ENCODE measurements at regions not wholly inside any gene's neighbourhood (a gene's known extent, or its start where the extent isn't known, plus 50 kb on each side); places are given as distances from the start of the nearest gene placed in this dataset.

GRCh38 chr1:217332431-217333065 is 298.3 kb downstream of the GPATCH2 start:
- Histone ChIP-seq H3K4ac (ENCODE audit: low read length) (no peak overlapping the region), H2AK5ac (ENCODE audit: low read depth, low read length) (no peak overlapping the region), H3K79me1 (ENCODE audit: low read depth, low read length) (no peaks in the 10 kb centered on the region), H3K36me3 (replicated peaks in 1 of 2; ENCODE audit: control insufficient read depth in 2 of 2, insufficient read depth in 2 of 2, low read length in 2 of 2) (no peaks in the 10 kb centered on the region), H3K14ac (ENCODE audit: low read length) (no peak overlapping the region), H3K9ac (ENCODE audit: low read depth, low read length, poor library complexity) (no peak overlapping the region), H4K91ac (ENCODE audit: low read depth, low read length, poor library complexity) (no peak overlapping the region), H4K8ac (ENCODE audit: low read depth, low read length) (no peak overlapping the region), H3K18ac (ENCODE audit: low read length) (no peak overlapping the region), H3K9me3 (replicated peaks in 1 of 2; ENCODE audit: control insufficient read depth in 2 of 2, insufficient read depth in 1 of 2, low read depth in 1 of 2, low read length in 2 of 2) (peaks cover 4% of the 10 kb centered on the region in 2 donors), H2BK5ac (ENCODE audit: low read length) (no peak overlapping the region), H2BK12ac (ENCODE audit: low read length) (no peak overlapping the region), H2BK120ac (ENCODE audit: low read depth, low read length) (no peak overlapping the region), H3K4me3 (ENCODE audit: low read length in 2 of 2) (no peak overlapping the region), H3K23ac (ENCODE audit: low read depth, low read length, poor library complexity) (no peak overlapping the region), H2BK15ac (ENCODE audit: low read length) (no peak overlapping the region), H2AFZ (ENCODE audit: low read length) (no peak overlapping the region), H3K27me3 (ENCODE audit: control insufficient read depth in 3 of 3, insufficient read depth in 3 of 3, low read depth in 1 of 3, low read length in 3 of 3) (no peaks in the 10 kb centered on the region), H3K4me2 (ENCODE audit: insufficient read depth, low read length, poor library complexity, severe bottlenecking) (no peak overlapping the region), H3K4me1 (ENCODE audit: control insufficient read depth in 2 of 2, insufficient read depth in 1 of 2, low read depth in 1 of 2, low read length in 2 of 2) (peaks cover 0 to 1% of the 10 kb centered on the region in 2 donors), H3K27ac (replicated peaks; ENCODE audit: low read length) (no peak overlapping the region)
- no CpG with 5 or more reads among the region's 4 CpGs for WGBS, 2 donors (ENCODE audit: extremely low coverage in 2 of 2, insufficient read length in 2 of 2, insufficient replicate concordance in 1 of 2)
- no peak for DNase-seq (ENCODE audit: low spot score)

GRCh38 chr1:217331698-217332097 is 299.2 kb downstream of the GPATCH2 start:
- peak overlapping the region; percentile 44 for H2AFZ ChIP-seq (ENCODE audit: low read length)
- no peak overlapping the region for H2BK12ac ChIP-seq (ENCODE audit: low read length)
- H2AK5ac ChIP-seq (ENCODE audit: low read depth, low read length), result no peak overlapping the region
- H2BK15ac ChIP-seq (ENCODE audit: low read length), result no peak overlapping the region
- H3K18ac ChIP-seq (ENCODE audit: low read length), result no peak overlapping the region
- H3K9me3 ChIP-seq (replicated peaks in 1 of 2; ENCODE audit: control insufficient read depth in 2 of 2, insufficient read depth in 1 of 2, low read depth in 1 of 2, low read length in 2 of 2), result peaks cover 4% of the 10 kb centered on the region in 2 donors
- no peak overlapping the region for H3K14ac ChIP-seq (ENCODE audit: low read length)
- no peak overlapping the region for H3K27ac ChIP-seq (replicated peaks; ENCODE audit: low read length)
- no peak overlapping the region for H3K4ac ChIP-seq (ENCODE audit: low read length)
- no peak overlapping the region for H3K23ac ChIP-seq (ENCODE audit: low read depth, low read length, poor library complexity)
- no peak overlapping the region for H4K8ac ChIP-seq (ENCODE audit: low read depth, low read length)
- H3K9ac ChIP-seq (ENCODE audit: low read depth, low read length, poor library complexity), result no peak overlapping the region
- no peaks in the 10 kb centered on the region for H3K27me3 ChIP-seq (ENCODE audit: control insufficient read depth in 3 of 3, insufficient read depth in 3 of 3, low read depth in 1 of 3, low read length in 3 of 3)
- no peaks in the 10 kb centered on the region for H3K79me1 ChIP-seq (ENCODE audit: low read depth, low read length)
- no peak overlapping the region for H2BK5ac ChIP-seq (ENCODE audit: low read length)
- no peak overlapping the region for H3K4me3 ChIP-seq (ENCODE audit: low read length in 2 of 2)
- H3K4me1 ChIP-seq (ENCODE audit: control insufficient read depth in 2 of 2, insufficient read depth in 1 of 2, low read depth in 1 of 2, low read length in 2 of 2), result peaks cover 0 to 1% of the 10 kb centered on the region in 2 donors
- H4K91ac ChIP-seq (ENCODE audit: low read depth, low read length, poor library complexity), result no peak overlapping the region
- DNase-seq (ENCODE audit: low spot score), result no peak
- H3K4me2 ChIP-seq (ENCODE audit: insufficient read depth, low read length, poor library complexity, severe bottlenecking), result no peak overlapping the region
- no CpG with 5 or more reads among the region's 4 CpGs for WGBS, 2 donors (ENCODE audit: extremely low coverage in 2 of 2, insufficient read length in 2 of 2, insufficient replicate concordance in 1 of 2)
- H3K36me3 ChIP-seq (replicated peaks in 1 of 2; ENCODE audit: control insufficient read depth in 2 of 2, insufficient read depth in 2 of 2, low read length in 2 of 2), result no peaks in the 10 kb centered on the region
- no peak overlapping the region for H2BK120ac ChIP-seq (ENCODE audit: low read depth, low read length)

GRCh38 chr1:217327901-217328300 is 303.0 kb downstream of the GPATCH2 start:
- Histone ChIP-seq H2BK120ac (ENCODE audit: low read depth, low read length) (no peak overlapping the region), H2BK15ac (ENCODE audit: low read length) (no peak overlapping the region), H4K8ac (ENCODE audit: low read depth, low read length) (no peak overlapping the region), H2BK5ac (ENCODE audit: low read length) (no peak overlapping the region), H3K9me3 (replicated peaks in 1 of 2; ENCODE audit: control insufficient read depth in 2 of 2, insufficient read depth in 1 of 2, low read depth in 1 of 2, low read length in 2 of 2) (peaks cover 4% of the 10 kb centered on the region in 2 donors), H4K91ac (ENCODE audit: low read depth, low read length, poor library complexity) (no peak overlapping the region), H3K27ac (replicated peaks; ENCODE audit: low read length) (no peak overlapping the region), H3K18ac (ENCODE audit: low read length) (no peak overlapping the region), H3K4me2 (ENCODE audit: insufficient read depth, low read length, poor library complexity, severe bottlenecking) (no peak overlapping the region), H2BK12ac (ENCODE audit: low read length) (no peak overlapping the region), H3K4ac (ENCODE audit: low read length) (no peak overlapping the region), H2AK5ac (ENCODE audit: low read depth, low read length) (no peak overlapping the region), H3K9ac (ENCODE audit: low read depth, low read length, poor library complexity) (no peak overlapping the region), H3K36me3 (replicated peaks in 1 of 2; ENCODE audit: control insufficient read depth in 2 of 2, insufficient read depth in 2 of 2, low read length in 2 of 2) (no peaks in the 10 kb centered on the region), H2AFZ (ENCODE audit: low read length) (no peak overlapping the region), H3K27me3 (ENCODE audit: control insufficient read depth in 3 of 3, insufficient read depth in 3 of 3, low read depth in 1 of 3, low read length in 3 of 3) (no peaks in the 10 kb centered on the region), H3K4me1 (ENCODE audit: control insufficient read depth in 2 of 2, insufficient read depth in 1 of 2, low read depth in 1 of 2, low read length in 2 of 2) (peaks cover 0 to 1% of the 10 kb centered on the region in 2 donors), H3K4me3 (ENCODE audit: low read length in 2 of 2) (no peak overlapping the region), H3K23ac (ENCODE audit: low read depth, low read length, poor library complexity) (no peak overlapping the region), H3K14ac (ENCODE audit: low read length) (no peak overlapping the region), H3K79me1 (ENCODE audit: low read depth, low read length) (no peaks in the 10 kb centered on the region)
- WGBS, 2 donors (ENCODE audit: extremely low coverage in 2 of 2, insufficient read length in 2 of 2, insufficient replicate concordance in 1 of 2), result no CpG with 5 or more reads among the region's 3 CpGs
- no peak for DNase-seq (ENCODE audit: low spot score)

- Histone ChIP-seq H3K4me3 (ENCODE audit: low read length in 2 of 2) (no peak overlapping the region), H4K8ac (ENCODE audit: low read depth, low read length) (no peak overlapping the region), H2AK5ac (ENCODE audit: low read depth, low read length) (no peak overlapping the region)
Observed at GRCh38 chr1:217322834-217323233, 308.1 kb downstream of the GPATCH2 start.

More at GRCh38 chr1:217322834-217323233, 308.1 kb downstream of the GPATCH2 start:
- no peak overlapping the region for H3K4ac ChIP-seq (ENCODE audit: low read length)
- no peak overlapping the region for H3K18ac ChIP-seq (ENCODE audit: low read length)
- no peak overlapping the region for H2BK15ac ChIP-seq (ENCODE audit: low read length)
- no peak overlapping the region for H3K27ac ChIP-seq (replicated peaks; ENCODE audit: low read length)
- H2BK12ac ChIP-seq (ENCODE audit: low read length), result no peak overlapping the region
- H3K14ac ChIP-seq (ENCODE audit: low read length), result no peak overlapping the region
- no peak overlapping the region for H3K23ac ChIP-seq (ENCODE audit: low read depth, low read length, poor library complexity)
- no peak for DNase-seq (ENCODE audit: low spot score)
- H3K4me2 ChIP-seq (ENCODE audit: insufficient read depth, low read length, poor library complexity, severe bottlenecking), result no peak overlapping the region
- no peaks in the 10 kb centered on the region for H3K79me1 ChIP-seq (ENCODE audit: low read depth, low read length)
- no peaks in the 10 kb centered on the region for H3K4me1 ChIP-seq (ENCODE audit: control insufficient read depth in 2 of 2, insufficient read depth in 1 of 2, low read depth in 1 of 2, low read length in 2 of 2)
- WGBS, 2 donors (ENCODE audit: extremely low coverage in 2 of 2, insufficient read length in 2 of 2, insufficient replicate concordance in 1 of 2), result no CpG with 5 or more reads among the region's 2 CpGs
- no peak overlapping the region for H4K91ac ChIP-seq (ENCODE audit: low read depth, low read length, poor library complexity)
- H3K9ac ChIP-seq (ENCODE audit: low read depth, low read length, poor library complexity), result no peak overlapping the region
- H3K27me3 ChIP-seq (ENCODE audit: control insufficient read depth in 3 of 3, insufficient read depth in 3 of 3, low read depth in 1 of 3, low read length in 3 of 3), result no peaks in the 10 kb centered on the region
- H2BK120ac ChIP-seq (ENCODE audit: low read depth, low read length), result no peak overlapping the region
- no peaks in the 10 kb centered on the region for H3K36me3 ChIP-seq (replicated peaks in 1 of 2; ENCODE audit: control insufficient read depth in 2 of 2, insufficient read depth in 2 of 2, low read length in 2 of 2)
- H2AFZ ChIP-seq (ENCODE audit: low read length), result no peak overlapping the region
- no peaks in the 10 kb centered on the region for H3K9me3 ChIP-seq (replicated peaks in 1 of 2; ENCODE audit: control insufficient read depth in 2 of 2, insufficient read depth in 1 of 2, low read depth in 1 of 2, low read length in 2 of 2)
- no peak overlapping the region for H2BK5ac ChIP-seq (ENCODE audit: low read length)

All from neuronal stem cell (in vitro differentiated cells).